Body of pancreas (tissue), 4 donors: ENCODE measurements at regions not wholly inside any gene's neighbourhood (a gene's known extent, or its start where the extent isn't known, plus 50 kb on each side); places are given as distances from the start of the nearest gene placed in this dataset.
"Not testable (repeated sequence)": the region's sequence is repeated elsewhere in the genome, so short reads cannot be mapped to it uniquely, and the experiment has no call there.

Experiments
- ATAC-seq: fragments of 150-250 bp; one replicate; pipeline ENCODE4 v1.9.1; 2016
- DNase-seq, 4 donors: peaks; one replicate each; pipeline ENCODE4 v3.0.0-alpha.2; 2019
- H3K27ac ChIP-seq, 4 donors: fragments of 200-600 bp; sonication (generic); 1 replicate in 3 of 4; 2 replicates in 1 of 4; pipeline versions ENCODE4 v1.5.1 to v1.6.1; 2016 to 2019; ENCODE audit warnings: mild to moderate bottlenecking in 1 of 4, mixed read lengths in 1 of 4, moderate library complexity in 1 of 4
- H3K27me3 ChIP-seq, 2 donors: fragments of 200-600 bp; sonication (generic); one replicate each; pipeline ENCODE4 v1.6.0; 2016; ENCODE audit warnings: mild to moderate bottlenecking in 1 of 2
- H3K36me3 ChIP-seq, 2 donors: fragments of 200-600 bp; sonication (generic); replicated peaks in 1 of 2; 2 replicates each; pipeline ENCODE4 v1.5.1; 2016; ENCODE audit warnings: low read depth in 2 of 2; ENCODE audit not compliant: insufficient read depth in 1 of 2
- H3K4me1 ChIP-seq: fragments of 200-600 bp; sonication (generic); one replicate; pipeline ENCODE4 v1.6.0; 2016
- H3K4me3 ChIP-seq, 2 donors: fragments of 200-600 bp; sonication (generic); 1 replicate in 1 of 2; 2 replicates in 1 of 2; pipeline ENCODE4 v1.5.1; 2016 to 2019
- H3K9me3 ChIP-seq, 3 donors: fragments of 200-600 bp; sonication (generic); 1 replicate in 2 of 3; 2 replicates in 1 of 3; pipeline ENCODE4 v1.5.1; 2016
- POLR2A ChIP-seq, 3 donors: fragments of 450-650 bp; IDR thresholded peaks; one replicate each; pipeline ENCODE4 v1.6.1; 2016; ENCODE audit warnings: antibody characterized with exemption in 3 of 3, mild to moderate bottlenecking in 2 of 3
- WGBS, 2 donors: methylation state at CpG; one replicate each; pipeline ENCODE4 v1.1.5; 2017; 5-methylcytosine and 5-hydroxymethylcytosine counted together
- intact Hi-C: fragments of 100-400 bp; cut with DNase I; formaldehyde crosslinking; loops from one replicate; pipeline ENCODE4 v1.15.1; 2023
- TF ChIP-seq, protein P1 (sequence below), 7 experiments: fragments of 450-650 bp in 4 of 7; fragments of 200-600 bp in 3 of 7; sonication (generic) in 3 of 7; IDR thresholded peaks; one replicate each; pipeline ENCODE4 v1.5.1; 2016 to 2019; ENCODE audit warnings: antibody characterized with exemption in 7 of 7

DNA sequence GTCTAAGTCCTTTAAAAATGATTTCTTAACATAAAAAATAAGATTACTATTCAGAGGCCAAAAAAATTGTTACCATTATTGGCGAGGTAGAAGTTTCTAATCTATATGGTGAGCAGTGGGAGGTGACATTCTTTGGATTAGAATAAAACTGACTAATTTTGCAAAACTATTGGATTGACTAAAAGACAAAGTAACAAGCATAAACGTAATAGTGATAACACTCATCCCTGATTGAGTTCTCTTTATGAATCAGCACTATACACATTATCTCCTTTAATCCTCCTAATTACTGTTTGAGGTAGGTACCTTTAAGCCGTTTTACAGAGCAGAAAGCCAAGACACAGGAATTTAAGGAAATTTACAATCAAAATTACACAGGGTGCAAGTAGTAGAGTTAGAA lies 139.2 kb upstream of the NRP1 start:
- H3K27ac ChIP-seq, result no peak overlapping the region
- intact Hi-C loops, result no loop called here
- H3K4me1 ChIP-seq, result no peaks in the 10 kb centered on the region
- H3K9me3 ChIP-seq, result no peaks in the 10 kb centered on the region
- ATAC-seq (no peak), DNase-seq (no peak)
- WGBS, 2 donors, result 81 to 83% methylated on average over 3 of the region's 3 CpGs
- no peaks in the 10 kb centered on the region for H3K36me3 ChIP-seq
- H3K4me3 ChIP-seq, result no peak overlapping the region
- no peaks in the 10 kb centered on the region for H3K27me3 ChIP-seq
- TF ChIP-seq POLR2A (IDR thresholded peaks at IDR 0.05), result no peak
- TF ChIP-seq, protein P1, sequence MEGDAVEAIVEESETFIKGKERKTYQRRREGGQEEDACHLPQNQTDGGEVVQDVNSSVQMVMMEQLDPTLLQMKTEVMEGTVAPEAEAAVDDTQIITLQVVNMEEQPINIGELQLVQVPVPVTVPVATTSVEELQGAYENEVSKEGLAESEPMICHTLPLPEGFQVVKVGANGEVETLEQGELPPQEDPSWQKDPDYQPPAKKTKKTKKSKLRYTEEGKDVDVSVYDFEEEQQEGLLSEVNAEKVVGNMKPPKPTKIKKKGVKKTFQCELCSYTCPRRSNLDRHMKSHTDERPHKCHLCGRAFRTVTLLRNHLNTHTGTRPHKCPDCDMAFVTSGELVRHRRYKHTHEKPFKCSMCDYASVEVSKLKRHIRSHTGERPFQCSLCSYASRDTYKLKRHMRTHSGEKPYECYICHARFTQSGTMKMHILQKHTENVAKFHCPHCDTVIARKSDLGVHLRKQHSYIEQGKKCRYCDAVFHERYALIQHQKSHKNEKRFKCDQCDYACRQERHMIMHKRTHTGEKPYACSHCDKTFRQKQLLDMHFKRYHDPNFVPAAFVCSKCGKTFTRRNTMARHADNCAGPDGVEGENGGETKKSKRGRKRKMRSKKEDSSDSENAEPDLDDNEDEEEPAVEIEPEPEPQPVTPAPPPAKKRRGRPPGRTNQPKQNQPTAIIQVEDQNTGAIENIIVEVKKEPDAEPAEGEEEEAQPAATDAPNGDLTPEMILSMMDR (IDR thresholded peaks at IDR 0.05), result no peak

DNA sequence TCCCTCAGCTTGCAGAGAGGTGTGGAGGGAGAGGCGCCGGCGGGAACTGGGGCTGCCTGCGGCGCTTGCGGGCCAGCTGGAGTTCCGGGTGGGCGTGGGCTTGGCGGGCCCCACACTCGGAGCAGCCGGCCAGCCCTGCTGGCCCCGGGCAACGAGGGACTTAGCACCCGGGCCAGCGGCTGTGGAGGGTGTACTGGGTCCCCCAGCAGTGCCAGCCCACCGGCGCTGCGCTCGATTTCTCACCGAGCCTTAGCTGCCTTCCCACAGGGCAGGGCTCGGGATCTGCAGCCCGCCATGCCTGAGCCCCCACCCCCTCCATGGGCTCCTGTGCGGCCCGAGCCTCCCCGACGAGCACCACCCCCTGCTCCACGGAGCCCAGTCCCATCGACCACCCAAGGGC lies 133.5 kb upstream of the NRP1 start:
- DNase-seq, H3K36me3 ChIP-seq, H3K4me1 ChIP-seq, ATAC-seq, H3K27me3 ChIP-seq, H3K9me3 ChIP-seq, intact Hi-C loops, H3K27ac ChIP-seq, H3K4me3 ChIP-seq: not testable (repeated sequence)
- WGBS, 2 donors, result 93% methylated on average over 5 of the region's 28 CpGs; no CpG with 5 or more reads in 1 of the 2 donors

GRCh38 chr10:33465747-33466146 lies 131.3 kb upstream of the NRP1 start:
- Histone ChIP-seq H3K4me3 (no peak overlapping the region), H3K27me3 (no peaks in the 10 kb centered on the region), H3K27ac (no peak overlapping the region), H3K9me3 (no peaks in the 10 kb centered on the region), H3K4me1 (peaks cover 10% of the 10 kb centered on the region), H3K36me3 (no peaks in the 10 kb centered on the region)
- DNase-seq, result no peak
- no peak for TF ChIP-seq POLR2A (IDR thresholded peaks at IDR 0.05)
- TF ChIP-seq, protein P1 (IDR thresholded peaks at IDR 0.05), result no peak
- no peak for ATAC-seq
- intact Hi-C loops, result no loop called here

GRCh38 chr10:33463011-33463410 lies 128.5 kb upstream of the NRP1 start:
- ATAC-seq, result no peak
- Histone ChIP-seq H3K27me3 (no peaks in the 10 kb centered on the region), H3K4me3 (no peak overlapping the region), H3K27ac (no peak overlapping the region), H3K4me1 (peaks cover 24% of the 10 kb centered on the region), H3K9me3 (no peaks in the 10 kb centered on the region), H3K36me3 (no peaks in the 10 kb centered on the region)
- intact Hi-C loops, result no loop called here
- TF ChIP-seq, protein P1 (IDR thresholded peaks at IDR 0.05), result no peak
- TF ChIP-seq POLR2A (IDR thresholded peaks at IDR 0.05), result no peak
- WGBS, 2 donors, result 94 to 96% methylated on average over 4 of the region's 4 CpGs
- DNase-seq, result no peak

DNA sequence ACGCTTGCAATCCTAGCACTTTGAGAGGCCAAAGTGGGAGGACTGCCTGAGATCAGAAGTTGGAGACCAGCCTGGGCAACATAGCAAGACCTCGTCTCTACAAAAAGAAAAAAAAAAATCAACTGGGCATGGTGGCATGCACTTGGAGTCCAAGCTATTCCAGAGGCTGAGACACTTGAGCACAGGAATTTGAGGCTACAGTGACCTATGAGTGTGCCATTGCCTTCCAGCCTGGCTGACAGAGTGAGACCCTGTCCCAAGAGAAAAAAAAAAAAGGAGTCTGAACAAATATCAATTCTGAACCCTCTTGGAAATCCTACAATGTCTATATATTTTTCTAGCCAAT lies 126.8 kb upstream of the NRP1 start:
- H3K4me1 ChIP-seq, result peaks cover 24% of the 10 kb centered on the region
- no peaks in the 10 kb centered on the region for H3K27me3 ChIP-seq
- TF ChIP-seq, protein P1 (IDR thresholded peaks at IDR 0.05), result no peak
- no peak for TF ChIP-seq POLR2A (IDR thresholded peaks at IDR 0.05)
- H3K36me3 ChIP-seq, result no peaks in the 10 kb centered on the region
- ATAC-seq (no peak), DNase-seq (no peak)
- intact Hi-C loops, result no loop called here
- no peaks in the 10 kb centered on the region for H3K9me3 ChIP-seq
- peak overlapping the region in 2 of 4 donors; percentile 58 to 67 for H3K27ac ChIP-seq
- no peak overlapping the region for H3K4me3 ChIP-seq
- 82 to 84% methylated on average over 2 of the region's 2 CpGs for WGBS, 2 donors
